Ishikawa (cell line): ENCODE measurements at regions not wholly inside any gene's neighbourhood (a gene's known extent, or its start where the extent isn't known, plus 50 kb on each side); places are given as distances from the start of the nearest gene placed in this dataset.

Experiments
- CEBPB ChIP-seq: IDR thresholded peaks from 2 replicates; pipeline ENCODE4 v1.6.1; 2012
- CREB1 ChIP-seq: IDR thresholded peaks from 2 replicates; pipeline ENCODE4 v1.6.1; 2012; ENCODE audit warnings: low read depth
- EGR1 ChIP-seq: IDR thresholded peaks from 2 replicates; pipeline ENCODE4 v1.6.1; 2012
- EP300 ChIP-seq: IDR thresholded peaks from 2 replicates; pipeline ENCODE4 v1.6.1; 2012; ENCODE audit warnings: borderline replicate concordance
- FOXM1 ChIP-seq: IDR thresholded peaks from 2 replicates; pipeline ENCODE4 v1.6.1; 2012; ENCODE audit warnings: low read depth, borderline replicate concordance
- RAD21 ChIP-seq: IDR thresholded peaks from 2 replicates; pipeline ENCODE4 v1.6.1; 2012; ENCODE audit warnings: low read depth
- TAF1 ChIP-seq: IDR thresholded peaks from 2 replicates; pipeline ENCODE4 v1.6.1; 2012; ENCODE audit warnings: low read depth, mild to moderate bottlenecking
- TCF12 ChIP-seq: IDR thresholded peaks from 2 replicates; pipeline ENCODE4 v1.6.1; 2012; ENCODE audit warnings: low read depth
- YY1 ChIP-seq: IDR thresholded peaks from 2 replicates; pipeline ENCODE4 v1.6.1; 2012; ENCODE audit warnings: low read depth
- ZBTB7A ChIP-seq: IDR thresholded peaks from 2 replicates; pipeline ENCODE4 v1.6.1; 2012; ENCODE audit warnings: low read depth
- TF ChIP-seq, protein P1 (sequence below): IDR thresholded peaks from 2 replicates; pipeline ENCODE4 v1.6.1; 2012; ENCODE audit warnings: low read depth, mild to moderate bottlenecking
- TF ChIP-seq, protein P2 (sequence below): IDR thresholded peaks from 2 replicates; pipeline ENCODE4 v1.6.1; 2012

GRCh38 chr1:222283147-222283768 lies 264.6 kb downstream of the HHIPL2 start:
- TF ChIP-seq TAF1 (no peak), EGR1 (no peak), YY1 (no peak), CREB1 (no peak), CEBPB (no peak), TCF12 (no peak), RAD21 (no peak), EP300 (no peak), ZBTB7A (no peak), FOXM1 (no peak)
- TF ChIP-seq, protein P1, sequence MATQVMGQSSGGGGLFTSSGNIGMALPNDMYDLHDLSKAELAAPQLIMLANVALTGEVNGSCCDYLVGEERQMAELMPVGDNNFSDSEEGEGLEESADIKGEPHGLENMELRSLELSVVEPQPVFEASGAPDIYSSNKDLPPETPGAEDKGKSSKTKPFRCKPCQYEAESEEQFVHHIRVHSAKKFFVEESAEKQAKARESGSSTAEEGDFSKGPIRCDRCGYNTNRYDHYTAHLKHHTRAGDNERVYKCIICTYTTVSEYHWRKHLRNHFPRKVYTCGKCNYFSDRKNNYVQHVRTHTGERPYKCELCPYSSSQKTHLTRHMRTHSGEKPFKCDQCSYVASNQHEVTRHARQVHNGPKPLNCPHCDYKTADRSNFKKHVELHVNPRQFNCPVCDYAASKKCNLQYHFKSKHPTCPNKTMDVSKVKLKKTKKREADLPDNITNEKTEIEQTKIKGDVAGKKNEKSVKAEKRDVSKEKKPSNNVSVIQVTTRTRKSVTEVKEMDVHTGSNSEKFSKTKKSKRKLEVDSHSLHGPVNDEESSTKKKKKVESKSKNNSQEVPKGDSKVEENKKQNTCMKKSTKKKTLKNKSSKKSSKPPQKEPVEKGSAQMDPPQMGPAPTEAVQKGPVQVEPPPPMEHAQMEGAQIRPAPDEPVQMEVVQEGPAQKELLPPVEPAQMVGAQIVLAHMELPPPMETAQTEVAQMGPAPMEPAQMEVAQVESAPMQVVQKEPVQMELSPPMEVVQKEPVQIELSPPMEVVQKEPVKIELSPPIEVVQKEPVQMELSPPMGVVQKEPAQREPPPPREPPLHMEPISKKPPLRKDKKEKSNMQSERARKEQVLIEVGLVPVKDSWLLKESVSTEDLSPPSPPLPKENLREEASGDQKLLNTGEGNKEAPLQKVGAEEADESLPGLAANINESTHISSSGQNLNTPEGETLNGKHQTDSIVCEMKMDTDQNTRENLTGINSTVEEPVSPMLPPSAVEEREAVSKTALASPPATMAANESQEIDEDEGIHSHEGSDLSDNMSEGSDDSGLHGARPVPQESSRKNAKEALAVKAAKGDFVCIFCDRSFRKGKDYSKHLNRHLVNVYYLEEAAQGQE: no peak
- TF ChIP-seq, protein P2, sequence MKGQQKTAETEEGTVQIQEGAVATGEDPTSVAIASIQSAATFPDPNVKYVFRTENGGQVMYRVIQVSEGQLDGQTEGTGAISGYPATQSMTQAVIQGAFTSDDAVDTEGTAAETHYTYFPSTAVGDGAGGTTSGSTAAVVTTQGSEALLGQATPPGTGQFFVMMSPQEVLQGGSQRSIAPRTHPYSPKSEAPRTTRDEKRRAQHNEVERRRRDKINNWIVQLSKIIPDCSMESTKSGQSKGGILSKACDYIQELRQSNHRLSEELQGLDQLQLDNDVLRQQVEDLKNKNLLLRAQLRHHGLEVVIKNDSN: no peak
